BE2C (cell line): ENCODE measurements at regions not wholly inside any gene's neighbourhood (a gene's known extent, or its start where the extent isn't known, plus 50 kb on each side); places are given as distances from the start of the nearest gene placed in this dataset.
"Not testable (repeated sequence)": the region's sequence is repeated elsewhere in the genome, so short reads cannot be mapped to it uniquely, and the experiment has no call there.

Experiments used
- DNase-seq: peaks from one replicate; pipeline ENCODE4 v3.0.0-alpha.2; 2020
- H3K27me3 ChIP-seq: fragments of 250-450 bp; sonication (Bioruptor Pico); 2 replicates; pipeline ENCODE4 v1.5.1; 2020; ENCODE audit warnings: mild to moderate bottlenecking
- H3K36me3 ChIP-seq: fragments of 250-450 bp; sonication (Bioruptor Pico); 2 replicates; pipeline ENCODE4 v1.5.1; 2020; ENCODE audit warnings: mild to moderate bottlenecking
- H3K4me1 ChIP-seq: fragments of 250-450 bp; sonication (Bioruptor Pico); 2 replicates; pipeline ENCODE4 v1.5.1; 2020
- H3K4me3 ChIP-seq: 2 replicates; pipeline ENCODE4 v1.5.1; 2011; ENCODE audit warnings: low read depth, low read length
- H3K9me3 ChIP-seq: fragments of 250-450 bp; sonication (Bioruptor Pico); 2 replicates; pipeline ENCODE4 v1.5.1; 2020
- CTCF ChIP-seq: IDR thresholded peaks from 2 replicates; pipeline ENCODE4 v1.5.1; 2012; ENCODE audit warnings: mild to moderate bottlenecking, low read depth, low read length

GRCh38 chr5:113703266-113703665 is 189.8 kb downstream of the YTHDC2 start:
- H3K36me3 ChIP-seq, result no peaks in the 10 kb centered on the region

GRCh38 chr5:113705657-113706056 is 192.2 kb downstream of the YTHDC2 start:
- H3K27me3 ChIP-seq, result no peaks in the 10 kb centered on the region
- no peaks in the 10 kb centered on the region for H3K4me1 ChIP-seq
- TF ChIP-seq CTCF, result no peak
- H3K36me3 ChIP-seq, result no peaks in the 10 kb centered on the region
- DNase-seq, result no peak
- H3K4me3 ChIP-seq, result no peak overlapping the region
- no peaks in the 10 kb centered on the region for H3K9me3 ChIP-seq

More at GRCh38 chr5:113703266-113703665, 189.8 kb downstream of the YTHDC2 start:
- H3K27me3 ChIP-seq, result no peaks in the 10 kb centered on the region
- DNase-seq, result no peak
- H3K4me1 ChIP-seq, result no peaks in the 10 kb centered on the region
- TF ChIP-seq CTCF, result no peak
- no peaks in the 10 kb centered on the region for H3K9me3 ChIP-seq
- H3K4me3 ChIP-seq, result no peak overlapping the region

- TF ChIP-seq CTCF, result no peak
- H3K36me3 ChIP-seq, result no peaks in the 10 kb centered on the region
- no peaks in the 10 kb centered on the region for H3K9me3 ChIP-seq
- no peaks in the 10 kb centered on the region; the same call in 1 of the 2 replicates for H3K27me3 ChIP-seq
- H3K4me1 ChIP-seq, result no peaks in the 10 kb centered on the region
- DNase-seq, result no peak
- H3K4me3 ChIP-seq, result no peak overlapping the region
Observed at GRCh38 chr5:113713051-113713450, 199.6 kb downstream of the YTHDC2 start.

- not testable (repeated sequence) for H3K4me3 ChIP-seq, H3K4me1 ChIP-seq, H3K9me3 ChIP-seq, H3K27me3 ChIP-seq, H3K36me3 ChIP-seq, DNase-seq
Observed at GRCh38 chr5:113715921-113716320, 202.4 kb downstream of the YTHDC2 start.

- H3K9me3 ChIP-seq, result no peaks in the 10 kb centered on the region
- no peaks in the 10 kb centered on the region for H3K27me3 ChIP-seq
- no peak for DNase-seq
- H3K4me3 ChIP-seq, result no peak overlapping the region
- H3K4me1 ChIP-seq, result no peaks in the 10 kb centered on the region
- no peaks in the 10 kb centered on the region for H3K36me3 ChIP-seq
- no peak for TF ChIP-seq CTCF
Observed at GRCh38 chr5:113719549-113719948, 206.1 kb downstream of the YTHDC2 start.

GRCh38 chr5:113721171-113721570 is 207.7 kb downstream of the YTHDC2 start:
- no peaks in the 10 kb centered on the region for H3K4me1 ChIP-seq
- no peak for DNase-seq
- no peaks in the 10 kb centered on the region for H3K27me3 ChIP-seq
- no peak for TF ChIP-seq CTCF
- no peaks in the 10 kb centered on the region for H3K9me3 ChIP-seq
- H3K4me3 ChIP-seq, result no peak overlapping the region
- no peaks in the 10 kb centered on the region for H3K36me3 ChIP-seq

- TF ChIP-seq CTCF, result no peak
- H3K36me3 ChIP-seq, result no peaks in the 10 kb centered on the region
- no peaks in the 10 kb centered on the region for H3K4me1 ChIP-seq
Observed at GRCh38 chr5:113723021-113723420, 209.5 kb downstream of the YTHDC2 start.

More at GRCh38 chr5:113723021-113723420, 209.5 kb downstream of the YTHDC2 start:
- no peak for DNase-seq
- H3K9me3 ChIP-seq, result no peaks in the 10 kb centered on the region
- H3K4me3 ChIP-seq, result no peak overlapping the region
- no peaks in the 10 kb centered on the region for H3K27me3 ChIP-seq
